C4-2B (cell line): ENCODE measurements at regions not wholly inside any gene's neighbourhood (a gene's known extent, or its start where the extent isn't known, plus 50 kb on each side); places are given as distances from the start of the nearest gene placed in this dataset.

Experiments used
- H3K27ac ChIP-seq: fragments of 450-650 bp; 2 replicates; pipeline ENCODE4 v1.5.1; 2017
- ZFX ChIP-seq: fragments of 450-650 bp; IDR thresholded peaks from 2 replicates; pipeline ENCODE4 v1.6.1; 2017
- TF ChIP-seq, protein P1 (sequence below): fragments of 450-650 bp; conservative IDR thresholded peaks from 2 replicates; pipeline ENCODE4 v1.5.1; 2017; ENCODE audit warnings: mild to moderate bottlenecking

- no peak for TF ChIP-seq ZFX
- no peak overlapping the region for H3K27ac ChIP-seq
These were observed 95.2 kb upstream of the UBE2E1 start for GRCh38 chr3:23710555-23710954.

DNA sequence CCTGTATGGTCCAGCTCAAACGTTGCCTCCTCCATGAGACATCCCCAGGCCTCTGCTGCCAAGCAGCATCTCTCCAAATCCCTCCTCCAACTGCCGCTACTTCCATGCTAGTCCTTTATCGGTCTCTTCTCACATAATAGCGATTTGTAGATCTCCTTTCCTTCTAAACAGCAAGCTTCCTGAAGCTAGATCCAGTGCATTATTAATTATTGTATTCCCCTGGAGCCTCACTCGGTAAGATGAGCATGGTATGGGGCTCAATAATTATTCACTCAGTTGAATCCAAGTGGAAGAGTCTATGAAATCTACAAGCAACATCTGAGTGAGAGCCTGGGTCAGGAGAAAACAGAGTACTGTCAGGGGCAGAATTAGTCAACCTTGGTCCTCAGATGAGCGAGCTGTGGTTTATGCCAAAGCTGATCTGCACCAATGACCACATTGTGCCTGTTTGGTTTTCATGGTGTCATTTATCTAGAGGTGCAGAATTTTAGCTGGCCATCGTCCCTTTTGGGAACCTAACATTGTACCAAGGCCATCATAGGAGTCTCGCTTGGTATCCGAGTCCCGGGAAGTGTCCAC, 93.8 kb upstream of the UBE2E1 start:
- no peak overlapping the region for H3K27ac ChIP-seq
- TF ChIP-seq ZFX = no peak
- TF ChIP-seq, protein P1, sequence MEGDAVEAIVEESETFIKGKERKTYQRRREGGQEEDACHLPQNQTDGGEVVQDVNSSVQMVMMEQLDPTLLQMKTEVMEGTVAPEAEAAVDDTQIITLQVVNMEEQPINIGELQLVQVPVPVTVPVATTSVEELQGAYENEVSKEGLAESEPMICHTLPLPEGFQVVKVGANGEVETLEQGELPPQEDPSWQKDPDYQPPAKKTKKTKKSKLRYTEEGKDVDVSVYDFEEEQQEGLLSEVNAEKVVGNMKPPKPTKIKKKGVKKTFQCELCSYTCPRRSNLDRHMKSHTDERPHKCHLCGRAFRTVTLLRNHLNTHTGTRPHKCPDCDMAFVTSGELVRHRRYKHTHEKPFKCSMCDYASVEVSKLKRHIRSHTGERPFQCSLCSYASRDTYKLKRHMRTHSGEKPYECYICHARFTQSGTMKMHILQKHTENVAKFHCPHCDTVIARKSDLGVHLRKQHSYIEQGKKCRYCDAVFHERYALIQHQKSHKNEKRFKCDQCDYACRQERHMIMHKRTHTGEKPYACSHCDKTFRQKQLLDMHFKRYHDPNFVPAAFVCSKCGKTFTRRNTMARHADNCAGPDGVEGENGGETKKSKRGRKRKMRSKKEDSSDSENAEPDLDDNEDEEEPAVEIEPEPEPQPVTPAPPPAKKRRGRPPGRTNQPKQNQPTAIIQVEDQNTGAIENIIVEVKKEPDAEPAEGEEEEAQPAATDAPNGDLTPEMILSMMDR = no peak

DNA sequence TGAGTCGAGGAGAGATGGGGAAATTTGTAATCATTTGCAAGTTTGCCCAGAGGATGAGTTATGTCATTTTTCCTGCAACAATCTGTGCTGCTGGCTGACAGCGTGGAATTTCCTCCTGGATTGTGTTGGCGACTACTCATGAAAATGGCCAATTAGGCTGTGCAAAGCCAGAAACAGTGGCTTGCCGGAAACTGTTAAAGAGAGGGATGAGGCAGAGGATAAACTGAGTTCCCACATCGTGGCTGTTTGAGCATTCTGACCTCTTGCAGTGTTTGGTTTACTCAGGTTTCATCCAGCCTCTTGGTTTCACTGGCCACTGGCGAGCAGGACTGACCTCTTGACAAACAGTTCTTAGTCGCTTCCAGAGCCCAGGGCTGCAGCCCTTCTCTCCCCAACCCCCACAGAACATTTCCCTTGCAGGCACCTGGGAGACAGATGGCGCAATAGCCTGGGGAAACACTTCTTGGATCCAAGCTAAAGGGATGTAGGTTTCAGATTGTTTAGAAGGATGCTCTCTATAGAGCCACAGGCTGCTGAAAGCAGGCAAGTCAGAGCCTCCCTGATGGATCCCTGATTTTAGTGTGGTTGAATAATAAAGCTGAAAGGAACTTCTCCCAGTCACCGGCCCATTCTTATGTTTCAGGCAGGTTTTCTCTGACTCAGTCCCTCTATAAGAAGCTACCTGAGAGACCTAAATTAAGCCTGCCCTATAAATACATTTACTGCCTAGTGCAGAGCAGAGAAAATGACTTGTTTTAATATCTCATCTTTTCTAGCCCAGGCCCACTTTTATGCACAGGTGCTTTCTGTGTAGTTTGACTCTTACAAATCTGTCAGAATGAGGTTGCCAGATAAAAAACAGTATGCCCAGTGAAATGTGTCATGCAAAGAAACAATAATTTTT, 92.8 kb upstream of the UBE2E1 start:
- H3K27ac ChIP-seq = no peak overlapping the region
- TF ChIP-seq, protein P1 = no peak; the same call in 1 of the 2 replicates
- no peak for TF ChIP-seq ZFX

DNA sequence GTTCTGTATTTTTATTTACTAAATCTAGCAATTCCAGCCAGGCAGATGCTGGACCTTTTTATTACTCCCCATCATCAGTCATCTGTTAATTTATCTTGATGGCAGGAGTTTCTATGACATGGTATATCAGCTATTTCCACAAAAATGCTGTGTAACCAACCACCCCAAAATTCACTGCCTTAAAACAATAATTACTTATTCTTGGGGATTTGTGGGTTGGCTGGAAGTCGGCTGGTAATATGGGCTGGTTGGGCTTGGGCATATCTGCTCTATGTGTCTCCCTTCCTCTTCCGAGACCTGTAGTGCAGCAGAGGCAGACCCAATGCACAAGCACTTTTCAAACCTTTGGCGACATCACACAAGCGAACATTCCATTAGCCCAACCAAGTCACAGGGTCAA, 92.1 kb upstream of the UBE2E1 start:
- H3K27ac ChIP-seq = no peak overlapping the region
- TF ChIP-seq, protein P1 = no peak

GRCh38 chr3:23720059-23720458, 85.7 kb upstream of the UBE2E1 start:
- no peak overlapping the region for H3K27ac ChIP-seq
- TF ChIP-seq, protein P1 = no peak
- TF ChIP-seq ZFX = no peak

DNA sequence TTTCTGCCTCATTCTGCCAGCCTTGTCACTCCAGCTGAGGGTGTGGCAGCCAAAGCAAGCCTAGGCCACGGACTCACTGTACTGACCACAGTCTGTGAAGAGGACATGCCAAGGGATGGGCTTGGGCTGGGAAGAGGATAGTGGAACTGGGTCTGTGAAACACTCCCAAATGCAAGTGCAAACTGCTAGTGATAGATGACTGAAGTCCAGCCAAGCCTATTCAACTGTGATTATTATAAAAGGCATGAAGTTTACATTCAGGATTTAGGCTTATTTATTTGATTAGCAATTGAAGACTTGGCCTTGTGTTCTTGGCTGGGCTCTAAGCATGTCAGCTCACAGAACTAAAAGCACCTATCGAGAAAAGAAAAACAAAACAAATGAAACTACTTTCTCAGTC, 84.9 kb upstream of the UBE2E1 start:
- H3K27ac ChIP-seq = no peak overlapping the region
- TF ChIP-seq ZFX = no peak

DNA sequence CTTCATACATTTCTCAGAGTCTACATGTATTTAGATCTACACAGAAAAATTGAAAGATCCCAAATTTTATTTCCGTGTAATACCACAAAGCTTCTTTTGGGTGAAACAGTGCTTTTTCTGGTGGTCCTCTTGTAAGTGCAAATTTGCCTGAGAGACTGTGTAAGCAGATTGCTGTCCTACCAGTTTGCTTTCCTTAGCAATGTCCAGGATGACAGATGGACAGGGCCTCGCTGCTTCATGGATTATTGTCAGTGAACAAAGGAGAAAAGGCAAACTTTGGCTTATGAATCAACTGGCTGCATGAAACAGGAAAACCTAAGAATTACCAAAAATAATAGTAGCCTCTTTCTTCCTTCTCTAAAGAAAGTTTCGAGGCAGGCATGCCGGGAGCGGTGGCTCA, 82.6 kb upstream of the UBE2E1 start:
- H3K27ac ChIP-seq = no peak overlapping the region
- no peak for TF ChIP-seq ZFX
- TF ChIP-seq, protein P1 = no peak

DNA sequence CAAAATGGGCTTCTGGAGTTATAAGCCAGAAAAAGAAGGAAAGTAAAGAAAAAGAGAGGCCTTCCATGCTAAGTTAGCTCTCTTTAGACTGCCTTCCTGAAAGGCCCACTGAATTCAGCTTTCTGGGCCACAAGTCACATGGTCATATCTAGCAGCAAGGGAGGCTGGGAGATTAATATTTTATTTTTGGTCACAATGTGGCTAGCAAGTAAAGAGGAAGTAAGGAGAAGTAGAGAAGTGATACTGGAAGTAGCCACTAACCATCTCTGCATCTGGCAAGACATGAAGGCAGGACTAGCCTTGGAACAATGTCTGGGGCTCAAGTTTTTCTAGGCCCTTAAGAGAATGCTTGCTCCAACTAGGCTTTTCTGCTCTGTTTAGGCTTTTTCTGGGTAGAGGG, 81.8 kb upstream of the UBE2E1 start:
- TF ChIP-seq, protein P1 = no peak
- no peak for TF ChIP-seq ZFX
- H3K27ac ChIP-seq = no peak overlapping the region
